B cell (primary cell): ENCODE measurements at regions not wholly inside any gene's neighbourhood (a gene's known extent, or its start where the extent isn't known, plus 50 kb on each side); places are given as distances from the start of the nearest gene placed in this dataset.

Experiments used
- EZH2 ChIP-seq: IDR thresholded peaks from 2 replicates; pipeline ENCODE4 v1.6.1; 2012; ENCODE audit warnings: borderline replicate concordance, low read depth, mild to moderate bottlenecking, moderate library complexity, low read length; ENCODE audit not compliant: insufficient read depth, poor library complexity, severe bottlenecking
- TF ChIP-seq, protein P1 (sequence below): fragments of 200-600 bp; IDR thresholded peaks from one replicate; pipeline ENCODE4 v1.8.0; 2022; ENCODE audit warnings: antibody characterized with exemption, mild to moderate bottlenecking

GRCh38 chr16:81168406-81168805 lies 70.1 kb upstream of the BCO1 start:
- TF ChIP-seq, protein P1, sequence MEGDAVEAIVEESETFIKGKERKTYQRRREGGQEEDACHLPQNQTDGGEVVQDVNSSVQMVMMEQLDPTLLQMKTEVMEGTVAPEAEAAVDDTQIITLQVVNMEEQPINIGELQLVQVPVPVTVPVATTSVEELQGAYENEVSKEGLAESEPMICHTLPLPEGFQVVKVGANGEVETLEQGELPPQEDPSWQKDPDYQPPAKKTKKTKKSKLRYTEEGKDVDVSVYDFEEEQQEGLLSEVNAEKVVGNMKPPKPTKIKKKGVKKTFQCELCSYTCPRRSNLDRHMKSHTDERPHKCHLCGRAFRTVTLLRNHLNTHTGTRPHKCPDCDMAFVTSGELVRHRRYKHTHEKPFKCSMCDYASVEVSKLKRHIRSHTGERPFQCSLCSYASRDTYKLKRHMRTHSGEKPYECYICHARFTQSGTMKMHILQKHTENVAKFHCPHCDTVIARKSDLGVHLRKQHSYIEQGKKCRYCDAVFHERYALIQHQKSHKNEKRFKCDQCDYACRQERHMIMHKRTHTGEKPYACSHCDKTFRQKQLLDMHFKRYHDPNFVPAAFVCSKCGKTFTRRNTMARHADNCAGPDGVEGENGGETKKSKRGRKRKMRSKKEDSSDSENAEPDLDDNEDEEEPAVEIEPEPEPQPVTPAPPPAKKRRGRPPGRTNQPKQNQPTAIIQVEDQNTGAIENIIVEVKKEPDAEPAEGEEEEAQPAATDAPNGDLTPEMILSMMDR, result no peak
- TF ChIP-seq EZH2, result no peak
